GM23338 (cell line): ENCODE measurements at regions not wholly inside any gene's neighbourhood (a gene's known extent, or its start where the extent isn't known, plus 50 kb on each side); places are given as distances from the start of the nearest gene placed in this dataset.

Experiments
- CREB1 ChIP-seq: fragments of 250-450 bp; sonication (Bioruptor Pico); IDR thresholded peaks from 2 replicates; pipeline ENCODE4 v1.5.0; 2020; ENCODE audit warnings: low read depth, mild to moderate bottlenecking, moderate library complexity
- EZH2 ChIP-seq: fragments of 200-600 bp; sonication (generic); IDR thresholded peaks from one replicate; pipeline ENCODE4 v1.8.0; 2017; ENCODE audit warnings: antibody characterized with exemption, mild to moderate bottlenecking, low read depth; ENCODE audit not compliant: unreplicated experiment
- EZH2phosphoT487 ChIP-seq: fragments of 200-600 bp; sonication (generic); IDR thresholded peaks from one replicate; pipeline ENCODE4 v1.8.1; 2018; ENCODE audit warnings: antibody characterized with exemption; ENCODE audit not compliant: unreplicated experiment
- JUNB ChIP-seq: IDR thresholded peaks from one replicate; pipeline ENCODE4 v1.6.1; 2016; ENCODE audit warnings: antibody characterized with exemption; ENCODE audit not compliant: unreplicated experiment
- NANOG ChIP-seq: IDR thresholded peaks from 2 replicates; pipeline ENCODE4 v1.6.1; 2016; ENCODE audit warnings: antibody characterized with exemption, borderline replicate concordance
- POLR2AphosphoS5 ChIP-seq: IDR thresholded peaks from 2 replicates; pipeline ENCODE4 v1.6.1; 2016; ENCODE audit warnings: antibody characterized with exemption, low read depth
- STAT1 ChIP-seq: IDR thresholded peaks from one replicate; pipeline ENCODE4 v1.6.1; 2016; ENCODE audit warnings: antibody characterized with exemption; ENCODE audit not compliant: unreplicated experiment
- ZNF114 ChIP-seq: fragments of 250-450 bp; sonication (Bioruptor Pico); IDR thresholded peaks from 2 replicates; pipeline ENCODE4 v1.5.0; 2020; ENCODE audit warnings: mild to moderate bottlenecking, moderate library complexity
- TF ChIP-seq, protein P1 (sequence below), 2 experiments: fragments of 200-600 bp in 1 of 2; sonication (generic) in 1 of 2; conservative IDR thresholded peaks; 2 replicates each; pipeline versions ENCODE4 v1.5.1 to v1.6.1; 2016 to 2017; ENCODE audit warnings: antibody characterized with exemption in 2 of 2, low read depth in 2 of 2, mild to moderate bottlenecking in 2 of 2, moderate library complexity in 1 of 2
- TF ChIP-seq, protein P2 (sequence below): IDR thresholded peaks from one replicate; pipeline ENCODE4 v1.6.1; 2018; ENCODE audit warnings: antibody characterized with exemption; ENCODE audit not compliant: unreplicated experiment
- TF ChIP-seq, protein P3 (sequence below): IDR thresholded peaks from 2 replicates; pipeline ENCODE4 v1.6.1; 2016; ENCODE audit warnings: antibody characterized with exemption

DNA sequence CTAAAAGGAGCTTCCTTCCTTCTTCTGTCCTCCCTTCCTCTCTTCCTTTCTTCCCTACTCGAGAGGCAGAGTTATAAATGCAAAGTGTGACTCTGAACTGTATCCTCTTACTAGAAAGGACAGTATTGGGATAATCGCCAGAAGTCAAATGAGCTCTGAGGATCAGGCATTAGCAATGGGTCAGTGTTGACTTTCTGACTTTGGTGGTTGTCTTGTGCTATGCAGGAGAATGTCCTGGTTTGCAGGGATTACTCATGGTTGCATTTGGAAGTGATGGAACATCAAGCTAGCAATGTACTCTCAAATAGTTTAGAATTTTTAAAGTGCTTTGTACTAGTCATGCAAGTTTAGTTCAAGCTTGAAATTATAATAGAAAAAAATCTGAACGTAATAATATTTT is 115.6 kb downstream of the TXNL1 start:
- no peak for TF ChIP-seq EZH2
- TF ChIP-seq, protein P1, sequence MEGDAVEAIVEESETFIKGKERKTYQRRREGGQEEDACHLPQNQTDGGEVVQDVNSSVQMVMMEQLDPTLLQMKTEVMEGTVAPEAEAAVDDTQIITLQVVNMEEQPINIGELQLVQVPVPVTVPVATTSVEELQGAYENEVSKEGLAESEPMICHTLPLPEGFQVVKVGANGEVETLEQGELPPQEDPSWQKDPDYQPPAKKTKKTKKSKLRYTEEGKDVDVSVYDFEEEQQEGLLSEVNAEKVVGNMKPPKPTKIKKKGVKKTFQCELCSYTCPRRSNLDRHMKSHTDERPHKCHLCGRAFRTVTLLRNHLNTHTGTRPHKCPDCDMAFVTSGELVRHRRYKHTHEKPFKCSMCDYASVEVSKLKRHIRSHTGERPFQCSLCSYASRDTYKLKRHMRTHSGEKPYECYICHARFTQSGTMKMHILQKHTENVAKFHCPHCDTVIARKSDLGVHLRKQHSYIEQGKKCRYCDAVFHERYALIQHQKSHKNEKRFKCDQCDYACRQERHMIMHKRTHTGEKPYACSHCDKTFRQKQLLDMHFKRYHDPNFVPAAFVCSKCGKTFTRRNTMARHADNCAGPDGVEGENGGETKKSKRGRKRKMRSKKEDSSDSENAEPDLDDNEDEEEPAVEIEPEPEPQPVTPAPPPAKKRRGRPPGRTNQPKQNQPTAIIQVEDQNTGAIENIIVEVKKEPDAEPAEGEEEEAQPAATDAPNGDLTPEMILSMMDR (conservative IDR thresholded peaks at IDR 0.05; ENCODE audit: low read depth in 2 of 2) = no peak
- no peak for TF ChIP-seq ZNF114
- TF ChIP-seq JUNB = no peak
- TF ChIP-seq POLR2AphosphoS5 = no peak
- TF ChIP-seq CREB1 (CRISPR knock-in tag) = no peak
- TF ChIP-seq, protein P2, sequence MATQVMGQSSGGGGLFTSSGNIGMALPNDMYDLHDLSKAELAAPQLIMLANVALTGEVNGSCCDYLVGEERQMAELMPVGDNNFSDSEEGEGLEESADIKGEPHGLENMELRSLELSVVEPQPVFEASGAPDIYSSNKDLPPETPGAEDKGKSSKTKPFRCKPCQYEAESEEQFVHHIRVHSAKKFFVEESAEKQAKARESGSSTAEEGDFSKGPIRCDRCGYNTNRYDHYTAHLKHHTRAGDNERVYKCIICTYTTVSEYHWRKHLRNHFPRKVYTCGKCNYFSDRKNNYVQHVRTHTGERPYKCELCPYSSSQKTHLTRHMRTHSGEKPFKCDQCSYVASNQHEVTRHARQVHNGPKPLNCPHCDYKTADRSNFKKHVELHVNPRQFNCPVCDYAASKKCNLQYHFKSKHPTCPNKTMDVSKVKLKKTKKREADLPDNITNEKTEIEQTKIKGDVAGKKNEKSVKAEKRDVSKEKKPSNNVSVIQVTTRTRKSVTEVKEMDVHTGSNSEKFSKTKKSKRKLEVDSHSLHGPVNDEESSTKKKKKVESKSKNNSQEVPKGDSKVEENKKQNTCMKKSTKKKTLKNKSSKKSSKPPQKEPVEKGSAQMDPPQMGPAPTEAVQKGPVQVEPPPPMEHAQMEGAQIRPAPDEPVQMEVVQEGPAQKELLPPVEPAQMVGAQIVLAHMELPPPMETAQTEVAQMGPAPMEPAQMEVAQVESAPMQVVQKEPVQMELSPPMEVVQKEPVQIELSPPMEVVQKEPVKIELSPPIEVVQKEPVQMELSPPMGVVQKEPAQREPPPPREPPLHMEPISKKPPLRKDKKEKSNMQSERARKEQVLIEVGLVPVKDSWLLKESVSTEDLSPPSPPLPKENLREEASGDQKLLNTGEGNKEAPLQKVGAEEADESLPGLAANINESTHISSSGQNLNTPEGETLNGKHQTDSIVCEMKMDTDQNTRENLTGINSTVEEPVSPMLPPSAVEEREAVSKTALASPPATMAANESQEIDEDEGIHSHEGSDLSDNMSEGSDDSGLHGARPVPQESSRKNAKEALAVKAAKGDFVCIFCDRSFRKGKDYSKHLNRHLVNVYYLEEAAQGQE = no peak
- TF ChIP-seq, protein P3, sequence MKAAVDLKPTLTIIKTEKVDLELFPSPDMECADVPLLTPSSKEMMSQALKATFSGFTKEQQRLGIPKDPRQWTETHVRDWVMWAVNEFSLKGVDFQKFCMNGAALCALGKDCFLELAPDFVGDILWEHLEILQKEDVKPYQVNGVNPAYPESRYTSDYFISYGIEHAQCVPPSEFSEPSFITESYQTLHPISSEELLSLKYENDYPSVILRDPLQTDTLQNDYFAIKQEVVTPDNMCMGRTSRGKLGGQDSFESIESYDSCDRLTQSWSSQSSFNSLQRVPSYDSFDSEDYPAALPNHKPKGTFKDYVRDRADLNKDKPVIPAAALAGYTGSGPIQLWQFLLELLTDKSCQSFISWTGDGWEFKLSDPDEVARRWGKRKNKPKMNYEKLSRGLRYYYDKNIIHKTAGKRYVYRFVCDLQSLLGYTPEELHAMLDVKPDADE = no peak
- TF ChIP-seq NANOG = no peak
- no peak for TF ChIP-seq EZH2phosphoT487
- TF ChIP-seq STAT1 = no peak
